Lower leg skin (tissue), 3 donors: ENCODE measurements at regions not wholly inside any gene's neighbourhood (a gene's known extent, or its start where the extent isn't known, plus 50 kb on each side); places are given as distances from the start of the nearest gene placed in this dataset.

Experiments used
- CTCF ChIP-seq, 3 donors: fragments of 450-650 bp; IDR thresholded peaks; one replicate each; pipeline ENCODE4 v1.5.1; 2016; ENCODE audit warnings: antibody characterized with exemption in 3 of 3, mild to moderate bottlenecking in 3 of 3, moderate library complexity in 2 of 3
- POLR2A ChIP-seq, 2 donors: fragments of 450-650 bp; IDR thresholded peaks; one replicate each; pipeline ENCODE4 v1.6.1; 2016 to 2017; ENCODE audit warnings: antibody characterized with exemption in 2 of 2, mild to moderate bottlenecking in 1 of 2, moderate library complexity in 1 of 2

DNA sequence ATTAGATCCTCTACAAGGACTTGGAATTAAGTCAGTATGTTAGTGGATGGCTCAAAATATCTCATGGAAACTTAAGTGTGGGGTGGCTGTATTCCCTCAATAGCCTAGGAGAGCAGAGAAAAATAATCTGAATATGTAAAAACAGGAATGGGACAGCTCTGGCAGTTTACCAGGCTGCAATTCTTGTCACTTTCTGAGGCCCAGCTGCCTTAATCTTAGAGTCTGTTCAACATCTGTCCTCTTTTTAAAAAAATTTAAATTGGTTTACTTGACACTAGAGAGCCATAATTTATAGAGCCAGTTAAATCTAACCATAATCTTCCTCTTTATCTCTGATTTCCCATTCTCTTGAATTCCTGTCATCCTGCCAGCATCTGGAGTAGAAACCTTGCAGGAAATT lies 109.2 kb upstream of the CXCL13 start:
- TF ChIP-seq CTCF (IDR thresholded peaks at IDR 0.05) (no peak), POLR2A (IDR thresholded peaks at IDR 0.05) (no peak)
